GM23338 (cell line): ENCODE measurements at regions not wholly inside any gene's neighbourhood (a gene's known extent, or its start where the extent isn't known, plus 50 kb on each side); places are given as distances from the start of the nearest gene placed in this dataset.

Experiments used
- ATAC-seq: fragments of 200-7000 bp; cut with Tn5 transposase; 3 replicates; pipeline ENCODE4 v1.9.1; 2020
- DNase-seq: peaks from one replicate; pipeline ENCODE4 v3.0.0-alpha.2; 2015; ENCODE audit warnings: low spot score
- H2AFZ ChIP-seq: fragments of 200-600 bp; sonication (generic); 2 replicates; pipeline ENCODE4 v1.8.0; 2016; ENCODE audit warnings: antibody characterized with exemption, mild to moderate bottlenecking, moderate library complexity
- H3F3A ChIP-seq: fragments of 200-600 bp; sonication (generic); replicated peaks from 2 replicates; pipeline ENCODE4 v1.8.0; 2017; ENCODE audit warnings: antibody characterized with exemption, mixed run types, low read depth
- H3K27ac ChIP-seq: fragments of 200-600 bp; sonication (generic); 2 replicates; pipeline ENCODE4 v1.6.1; 2016; ENCODE audit warnings: low read depth
- H3K27me3 ChIP-seq: fragments of 200-600 bp; sonication (generic); 2 replicates; pipeline ENCODE4 v1.8.0; 2016; ENCODE audit warnings: mild to moderate bottlenecking, mixed run types, moderate library complexity; ENCODE audit not compliant: insufficient read depth
- H3K36me3 ChIP-seq: fragments of 200-600 bp; sonication (generic); 2 replicates; pipeline ENCODE4 v1.8.0; 2016; ENCODE audit warnings: mild to moderate bottlenecking; ENCODE audit not compliant: insufficient read depth
- H3K4me1 ChIP-seq: fragments of 200-600 bp; sonication (generic); 2 replicates; pipeline ENCODE4 v1.8.0; 2016; ENCODE audit warnings: mild to moderate bottlenecking, moderate library complexity; ENCODE audit not compliant: insufficient read depth
- H3K4me2 ChIP-seq: fragments of 200-600 bp; sonication (generic); 2 replicates; pipeline ENCODE4 v1.7.1; 2017; ENCODE audit warnings: mixed run types
- H3K4me3 ChIP-seq: fragments of 200-600 bp; sonication (generic); 2 replicates; pipeline ENCODE4 v1.6.1; 2016; ENCODE audit warnings: mixed run types
- H3K79me2 ChIP-seq: fragments of 200-600 bp; sonication (generic); replicated peaks from 2 replicates; pipeline ENCODE4 v1.8.0; 2017; ENCODE audit warnings: mild to moderate bottlenecking; ENCODE audit not compliant: insufficient read depth
- H3K9me2 ChIP-seq: fragments of 200-600 bp; sonication (generic); 2 replicates; pipeline ENCODE4 v1.8.0; 2017; ENCODE audit not compliant: insufficient read depth
- H4K20me1 ChIP-seq: fragments of 200-600 bp; sonication (generic); replicated peaks from 2 replicates; pipeline ENCODE4 v1.8.0; 2017; ENCODE audit warnings: mild to moderate bottlenecking; ENCODE audit not compliant: insufficient read depth
- H3K27ac Mint-ChIP-seq: 2 replicates; pipeline ENCODE4 v1.8.0; 2020; ENCODE audit warnings: inconsistent platforms, mild to moderate bottlenecking, moderate library complexity, mixed read lengths
- H3K27me3 Mint-ChIP-seq: 3 replicates; pipeline ENCODE4 v1.8.0; 2022; ENCODE audit warnings: low read depth, mild to moderate bottlenecking, moderate library complexity, mixed read lengths, inconsistent platforms; ENCODE audit not compliant: insufficient read depth, poor library complexity
- H3K36me3 Mint-ChIP-seq: 3 replicates; pipeline ENCODE4 v1.8.0; 2021; ENCODE audit warnings: low read depth, mild to moderate bottlenecking, inconsistent platforms, moderate library complexity, mixed read lengths
- H3K4me1 Mint-ChIP-seq: 3 replicates; pipeline ENCODE4 v1.8.0; 2020; ENCODE audit warnings: mild to moderate bottlenecking, inconsistent platforms, mixed read lengths
- H3K4me3 Mint-ChIP-seq: 3 replicates; pipeline ENCODE4 v1.8.0; 2021; ENCODE audit warnings: moderate library complexity, mild to moderate bottlenecking, inconsistent platforms, mixed read lengths
- H3K9me3 Mint-ChIP-seq: 3 replicates; pipeline ENCODE4 v1.8.0; 2020; ENCODE audit warnings: moderate library complexity, mild to moderate bottlenecking, inconsistent platforms, mixed read lengths
- CREB1 ChIP-seq: fragments of 250-450 bp; sonication (Bioruptor Pico); IDR thresholded peaks from 2 replicates; pipeline ENCODE4 v1.5.0; 2020; ENCODE audit warnings: low read depth, mild to moderate bottlenecking, moderate library complexity
- CTCF ChIP-seq, 2 experiments: fragments of 200-600 bp in 1 of 2; sonication (generic) in 1 of 2; conservative IDR thresholded peaks; 2 replicates each; pipeline versions ENCODE4 v1.5.1 to v1.6.1; 2016 to 2017; ENCODE audit warnings: antibody characterized with exemption in 2 of 2, low read depth in 2 of 2, mild to moderate bottlenecking in 2 of 2, moderate library complexity in 1 of 2
- ETS1 ChIP-seq: IDR thresholded peaks from 2 replicates; pipeline ENCODE4 v1.6.1; 2016; ENCODE audit warnings: antibody characterized with exemption
- EZH2 ChIP-seq: fragments of 200-600 bp; sonication (generic); IDR thresholded peaks from one replicate; pipeline ENCODE4 v1.8.0; 2017; ENCODE audit warnings: antibody characterized with exemption, mild to moderate bottlenecking, low read depth; ENCODE audit not compliant: unreplicated experiment
- EZH2phosphoT487 ChIP-seq: fragments of 200-600 bp; sonication (generic); IDR thresholded peaks from one replicate; pipeline ENCODE4 v1.8.1; 2018; ENCODE audit warnings: antibody characterized with exemption; ENCODE audit not compliant: unreplicated experiment
- JUNB ChIP-seq: IDR thresholded peaks from one replicate; pipeline ENCODE4 v1.6.1; 2016; ENCODE audit warnings: antibody characterized with exemption; ENCODE audit not compliant: unreplicated experiment
- NANOG ChIP-seq: IDR thresholded peaks from 2 replicates; pipeline ENCODE4 v1.6.1; 2016; ENCODE audit warnings: antibody characterized with exemption, borderline replicate concordance
- POLR2AphosphoS5 ChIP-seq: IDR thresholded peaks from 2 replicates; pipeline ENCODE4 v1.6.1; 2016; ENCODE audit warnings: antibody characterized with exemption, low read depth
- REST ChIP-seq: IDR thresholded peaks from one replicate; pipeline ENCODE4 v1.6.1; 2018; ENCODE audit warnings: antibody characterized with exemption; ENCODE audit not compliant: unreplicated experiment
- STAT1 ChIP-seq: IDR thresholded peaks from one replicate; pipeline ENCODE4 v1.6.1; 2016; ENCODE audit warnings: antibody characterized with exemption; ENCODE audit not compliant: unreplicated experiment
- ZNF114 ChIP-seq: fragments of 250-450 bp; sonication (Bioruptor Pico); IDR thresholded peaks from 2 replicates; pipeline ENCODE4 v1.5.0; 2020; ENCODE audit warnings: mild to moderate bottlenecking, moderate library complexity
- ZNF331 ChIP-seq: fragments of 250-450 bp; sonication (Bioruptor Pico); IDR thresholded peaks from 2 replicates; pipeline ENCODE4 v1.5.0; 2020; ENCODE audit warnings: low read depth, mild to moderate bottlenecking, moderate library complexity
- ZNF462 ChIP-seq: fragments of 250-450 bp; sonication (Bioruptor Pico); IDR thresholded peaks from 2 replicates; pipeline ENCODE4 v1.5.0; 2020; ENCODE audit warnings: mild to moderate bottlenecking, moderate library complexity

- Histone ChIP-seq H3K9me2 (no peaks in the 10 kb centered on the region), H3K4me3 (no peak overlapping the region), H3K36me3 (no peaks in the 10 kb centered on the region), H3F3A (no peaks in the 10 kb centered on the region), H3K79me2 (no peaks in the 10 kb centered on the region), H2AFZ (no peak overlapping the region), H3K27me3 (no peaks in the 10 kb centered on the region), H3K27ac (no peak overlapping the region), H4K20me1 (no peaks in the 10 kb centered on the region), H3K4me1 (no peaks in the 10 kb centered on the region), H3K4me2 (no peak overlapping the region)
- H3K9me3 Mint-ChIP-seq: no peaks in the 10 kb centered on the region
- no peak overlapping the region for H3K4me3 Mint-ChIP-seq
- no peak for TF ChIP-seq POLR2AphosphoS5
- no peak for TF ChIP-seq CREB1 (CRISPR knock-in tag)
- no peak for TF ChIP-seq JUNB
- TF ChIP-seq EZH2: no peak
- TF ChIP-seq STAT1: no peak
- no peak for TF ChIP-seq ZNF462 (CRISPR knock-in tag)
- TF ChIP-seq REST: no peak
- TF ChIP-seq ETS1: no peak
- no peak for TF ChIP-seq ZNF114 (CRISPR knock-in tag)
- no peak for TF ChIP-seq CTCF (conservative IDR thresholded peaks at IDR 0.05; ENCODE audit: low read depth in 2 of 2)
- TF ChIP-seq NANOG: no peak
- no peak for TF ChIP-seq ZNF331 (CRISPR knock-in tag)
- no peak for TF ChIP-seq EZH2phosphoT487
- no peaks in the 10 kb centered on the region for H3K4me1 Mint-ChIP-seq
- H3K27ac Mint-ChIP-seq: no peak overlapping the region
- peaks cover 2% of the 10 kb centered on the region for H3K27me3 Mint-ChIP-seq
- no peaks in the 10 kb centered on the region for H3K36me3 Mint-ChIP-seq
- DNase-seq (no peak), ATAC-seq (no peak)
These were observed 509.2 kb upstream of the MCTP2 start for GRCh38 chr15:93722165-93722564.
